ENCODE measurements at regions not wholly inside any gene's neighbourhood (a gene's known extent, or its start where the extent isn't known, plus 50 kb on each side); places are given as distances from the start of the nearest gene placed in this dataset.

GRCh38 chr10:131391936-131392335 is 80.4 kb upstream of the TCERG1L start:
- H3K9me3 ChIP-seq, result no peaks in the 10 kb centered on the region
- intact Hi-C loops (cut with DNase I; ENCODE audit: low total_unique reads), result no loop called here
- no peak for TF ChIP-seq POLR2AphosphoS5 (IDR thresholded peaks at IDR 0.05)
- TF ChIP-seq, protein P1, sequence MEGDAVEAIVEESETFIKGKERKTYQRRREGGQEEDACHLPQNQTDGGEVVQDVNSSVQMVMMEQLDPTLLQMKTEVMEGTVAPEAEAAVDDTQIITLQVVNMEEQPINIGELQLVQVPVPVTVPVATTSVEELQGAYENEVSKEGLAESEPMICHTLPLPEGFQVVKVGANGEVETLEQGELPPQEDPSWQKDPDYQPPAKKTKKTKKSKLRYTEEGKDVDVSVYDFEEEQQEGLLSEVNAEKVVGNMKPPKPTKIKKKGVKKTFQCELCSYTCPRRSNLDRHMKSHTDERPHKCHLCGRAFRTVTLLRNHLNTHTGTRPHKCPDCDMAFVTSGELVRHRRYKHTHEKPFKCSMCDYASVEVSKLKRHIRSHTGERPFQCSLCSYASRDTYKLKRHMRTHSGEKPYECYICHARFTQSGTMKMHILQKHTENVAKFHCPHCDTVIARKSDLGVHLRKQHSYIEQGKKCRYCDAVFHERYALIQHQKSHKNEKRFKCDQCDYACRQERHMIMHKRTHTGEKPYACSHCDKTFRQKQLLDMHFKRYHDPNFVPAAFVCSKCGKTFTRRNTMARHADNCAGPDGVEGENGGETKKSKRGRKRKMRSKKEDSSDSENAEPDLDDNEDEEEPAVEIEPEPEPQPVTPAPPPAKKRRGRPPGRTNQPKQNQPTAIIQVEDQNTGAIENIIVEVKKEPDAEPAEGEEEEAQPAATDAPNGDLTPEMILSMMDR (IDR thresholded peaks at IDR 0.05), result no peak
- TF ChIP-seq POLR2A (IDR thresholded peaks at IDR 0.05), result no peak
- no peaks in the 10 kb centered on the region for H3K4me1 ChIP-seq
- no peaks in the 10 kb centered on the region for H3K36me3 ChIP-seq
- H3K4me3 ChIP-seq, result no peak overlapping the region
- DNase-seq (ENCODE audit: low spot score in 2 of 2), result no peak
- peaks cover 0 to 29% of the 10 kb centered on the region in 2 donors for H3K27me3 ChIP-seq
- H3K27ac ChIP-seq, result no peak overlapping the region

GRCh38 chr10:131396121-131397050 is 84.9 kb upstream of the TCERG1L start:
- DNase-seq (ENCODE audit: low spot score in 2 of 2), result no peak

GRCh38 chr10:131398166-131398565 is 86.6 kb upstream of the TCERG1L start:
- H3K27ac ChIP-seq, result no peak overlapping the region
- H3K4me1 ChIP-seq, result no peaks in the 10 kb centered on the region
- no peaks in the 10 kb centered on the region for H3K9me3 ChIP-seq
- H3K27me3 ChIP-seq, result peaks cover 0 to 51% of the 10 kb centered on the region in 2 donors
- TF ChIP-seq POLR2A (IDR thresholded peaks at IDR 0.05), result no peak
- TF ChIP-seq, protein P1 (IDR thresholded peaks at IDR 0.05), result no peak
- no peak for TF ChIP-seq POLR2AphosphoS5 (IDR thresholded peaks at IDR 0.05)
- H3K4me3 ChIP-seq, result no peak overlapping the region
- intact Hi-C loops (cut with DNase I; ENCODE audit: low total_unique reads), result no loop called here
- no peak for DNase-seq (ENCODE audit: low spot score in 2 of 2)
- no peaks in the 10 kb centered on the region for H3K36me3 ChIP-seq

More at GRCh38 chr10:131396121-131397050, 84.9 kb upstream of the TCERG1L start:
- Histone ChIP-seq H3K27ac (no peak overlapping the region), H3K27me3 (peaks cover 0 to 34% of the 10 kb centered on the region in 2 donors), H3K4me1 (no peaks in the 10 kb centered on the region), H3K4me3 (no peak overlapping the region), H3K9me3 (no peaks in the 10 kb centered on the region), H3K36me3 (no peaks in the 10 kb centered on the region)
- intact Hi-C loops (cut with DNase I; ENCODE audit: low total_unique reads), result no loop called here
- no peak for TF ChIP-seq POLR2A (IDR thresholded peaks at IDR 0.05)
- no peak for TF ChIP-seq POLR2AphosphoS5 (IDR thresholded peaks at IDR 0.05)
- TF ChIP-seq, protein P1 (IDR thresholded peaks at IDR 0.05), result no peak

GRCh38 chr10:131399981-131400380 is 88.5 kb upstream of the TCERG1L start:
- TF ChIP-seq, protein P1 (IDR thresholded peaks at IDR 0.05), result no peak
- TF ChIP-seq POLR2A (IDR thresholded peaks at IDR 0.05) (no peak), POLR2AphosphoS5 (IDR thresholded peaks at IDR 0.05) (no peak)
- Histone ChIP-seq H3K27ac (no peak overlapping the region), H3K27me3 (peaks cover 0 to 57% of the 10 kb centered on the region in 2 donors), H3K36me3 (no peaks in the 10 kb centered on the region), H3K9me3 (no peaks in the 10 kb centered on the region), H3K4me1 (no peaks in the 10 kb centered on the region), H3K4me3 (no peak overlapping the region)
- DNase-seq (ENCODE audit: low spot score in 2 of 2), result no peak
- intact Hi-C loops (cut with DNase I; ENCODE audit: low total_unique reads), result no loop called here

GRCh38 chr10:131400513-131400912 is 89.0 kb upstream of the TCERG1L start:
- no peaks in the 10 kb centered on the region for H3K4me1 ChIP-seq
- no peak overlapping the region for H3K27ac ChIP-seq
- H3K27me3 ChIP-seq, result peaks cover 0 to 57% of the 10 kb centered on the region in 2 donors
- no peaks in the 10 kb centered on the region for H3K9me3 ChIP-seq
- intact Hi-C loops (cut with DNase I; ENCODE audit: low total_unique reads), result no loop called here
- H3K4me3 ChIP-seq, result no peak overlapping the region
- H3K36me3 ChIP-seq, result no peaks in the 10 kb centered on the region
- TF ChIP-seq, protein P1 (IDR thresholded peaks at IDR 0.05), result no peak
- TF ChIP-seq POLR2AphosphoS5 (IDR thresholded peaks at IDR 0.05), result no peak
- no peak for TF ChIP-seq POLR2A (IDR thresholded peaks at IDR 0.05)
- DNase-seq (ENCODE audit: low spot score in 2 of 2), result no peak
